Gastroesophageal sphincter (tissue), 4 donors: ENCODE measurements at regions not wholly inside any gene's neighbourhood (a gene's known extent, or its start where the extent isn't known, plus 50 kb on each side); places are given as distances from the start of the nearest gene placed in this dataset.

Source experiments
- ATAC-seq: fragments of 150-250 bp; one replicate; pipeline ENCODE4 v1.9.1; 2016; ENCODE audit warnings: mild to moderate bottlenecking, moderate library complexity
- H3K27ac ChIP-seq, 4 donors: fragments of 200-600 bp; sonication (generic) in 3 of 4; 1 replicate in 3 of 4; 2 replicates in 1 of 4; pipeline ENCODE4 v1.5.1; 2016 to 2019
- H3K27me3 ChIP-seq: fragments of 200-600 bp; sonication (generic); one replicate; pipeline ENCODE4 v1.5.1; 2019
- H3K36me3 ChIP-seq, 2 donors: fragments of 200-600 bp; sonication (generic); one replicate each; pipeline ENCODE4 v1.5.1; 2019; ENCODE audit warnings: control low read depth in 1 of 2
- H3K4me1 ChIP-seq, 3 donors: fragments of 200-600 bp; sonication (generic); 1 replicate in 2 of 3; 2 replicates in 1 of 3; pipeline ENCODE4 v1.5.1; 2016 to 2019; ENCODE audit warnings: control low read depth in 2 of 3
- H3K4me3 ChIP-seq, 2 donors: fragments of 200-600 bp; sonication (generic); one replicate each; pipeline ENCODE4 v1.5.1; 2019; ENCODE audit warnings: mild to moderate bottlenecking in 1 of 2, moderate library complexity in 1 of 2
- H3K9me3 ChIP-seq, 3 donors: fragments of 200-600 bp; sonication (generic); one replicate each; pipeline ENCODE4 v1.5.1; 2017 to 2019; ENCODE audit warnings: control low read depth in 2 of 3
- EP300 ChIP-seq: sonication (generic); formaldehyde crosslinking; IDR thresholded peaks from one replicate; pipeline ENCODE4 v1.6.1; 2017; ENCODE audit warnings: antibody characterized with exemption, mild to moderate bottlenecking
- POLR2A ChIP-seq, 2 donors: fragments of 450-650 bp; IDR thresholded peaks; one replicate each; pipeline ENCODE4 v1.6.1; 2017; ENCODE audit warnings: antibody characterized with exemption in 2 of 2, mild to moderate bottlenecking in 2 of 2, moderate library complexity in 1 of 2
- POLR2AphosphoS5 ChIP-seq: sonication (generic); formaldehyde crosslinking; IDR thresholded peaks from one replicate; pipeline ENCODE4 v1.6.1; 2017; ENCODE audit warnings: antibody characterized with exemption
- WGBS, 2 donors: methylation state at CpG; one replicate each; pipeline ENCODE4 v1.1.5; 2018; ENCODE audit warnings: low coverage in 1 of 2; 5-methylcytosine and 5-hydroxymethylcytosine counted together
- TF ChIP-seq, protein P1 (sequence below), 4 experiments: fragments of 200-600 bp in 2 of 4; fragments of 450-650 bp in 2 of 4; sonication (generic) in 1 of 4; IDR thresholded peaks; one replicate each; pipeline ENCODE4 v1.5.1; 2017 to 2019; ENCODE audit warnings: antibody characterized with exemption in 4 of 4, mild to moderate bottlenecking in 2 of 4, moderate library complexity in 2 of 4

DNA sequence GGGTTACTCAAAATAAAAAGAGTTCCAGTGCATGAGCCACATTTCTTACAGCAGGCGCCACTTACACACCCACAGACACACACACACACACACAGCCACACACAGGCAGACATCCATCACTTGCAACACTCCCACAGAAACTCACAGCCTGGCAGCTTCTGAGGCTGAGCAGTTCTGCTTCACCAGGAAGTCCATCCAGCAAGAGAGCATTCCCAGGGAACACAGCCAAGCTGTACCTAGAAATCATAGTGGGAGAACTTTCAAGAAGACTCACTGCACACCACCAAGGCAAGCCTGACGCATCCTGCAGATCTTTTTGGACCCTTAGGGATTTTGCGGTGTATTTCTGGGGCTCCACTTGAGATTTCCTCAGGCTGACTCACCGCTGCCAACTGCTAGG is 140.9 kb upstream of the WSB1 start:
- TF ChIP-seq POLR2A (IDR thresholded peaks at IDR 0.05) (no peak), POLR2AphosphoS5 (no peak), EP300 (no peak)
- TF ChIP-seq, protein P1, sequence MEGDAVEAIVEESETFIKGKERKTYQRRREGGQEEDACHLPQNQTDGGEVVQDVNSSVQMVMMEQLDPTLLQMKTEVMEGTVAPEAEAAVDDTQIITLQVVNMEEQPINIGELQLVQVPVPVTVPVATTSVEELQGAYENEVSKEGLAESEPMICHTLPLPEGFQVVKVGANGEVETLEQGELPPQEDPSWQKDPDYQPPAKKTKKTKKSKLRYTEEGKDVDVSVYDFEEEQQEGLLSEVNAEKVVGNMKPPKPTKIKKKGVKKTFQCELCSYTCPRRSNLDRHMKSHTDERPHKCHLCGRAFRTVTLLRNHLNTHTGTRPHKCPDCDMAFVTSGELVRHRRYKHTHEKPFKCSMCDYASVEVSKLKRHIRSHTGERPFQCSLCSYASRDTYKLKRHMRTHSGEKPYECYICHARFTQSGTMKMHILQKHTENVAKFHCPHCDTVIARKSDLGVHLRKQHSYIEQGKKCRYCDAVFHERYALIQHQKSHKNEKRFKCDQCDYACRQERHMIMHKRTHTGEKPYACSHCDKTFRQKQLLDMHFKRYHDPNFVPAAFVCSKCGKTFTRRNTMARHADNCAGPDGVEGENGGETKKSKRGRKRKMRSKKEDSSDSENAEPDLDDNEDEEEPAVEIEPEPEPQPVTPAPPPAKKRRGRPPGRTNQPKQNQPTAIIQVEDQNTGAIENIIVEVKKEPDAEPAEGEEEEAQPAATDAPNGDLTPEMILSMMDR (IDR thresholded peaks at IDR 0.05) = no peak
- Histone ChIP-seq H3K9me3 (no peaks in the 10 kb centered on the region), H3K4me3 (no peak overlapping the region), H3K36me3 (no peaks in the 10 kb centered on the region), H3K27me3 (no peaks in the 10 kb centered on the region), H3K27ac (no peak overlapping the region), H3K4me1 (no peaks in the 10 kb centered on the region)
- WGBS, 2 donors = 70 to 100% methylated on average over 2 to 3 of the region's 4 CpGs
- ATAC-seq = no peak

DNA sequence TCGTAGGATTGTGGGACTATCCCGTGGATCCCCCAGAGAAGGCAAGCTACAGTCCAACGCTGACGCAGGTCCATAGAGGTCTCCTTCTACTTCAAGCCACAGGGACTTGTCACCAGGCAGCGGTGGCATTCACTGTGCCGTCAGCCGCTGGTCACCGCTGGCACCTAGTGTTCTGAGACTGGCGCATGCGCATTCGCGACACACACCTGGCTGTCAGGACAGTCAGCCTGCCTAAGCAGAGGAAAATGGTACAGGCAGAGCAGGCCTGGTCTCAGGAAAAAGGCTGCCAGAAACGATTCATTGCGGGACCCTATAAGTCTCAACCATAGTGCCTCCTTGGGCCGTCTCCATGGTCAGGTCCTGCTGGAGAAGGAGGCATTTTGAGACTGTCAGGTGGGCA is 138.0 kb upstream of the WSB1 start:
- no peak for TF ChIP-seq POLR2A (IDR thresholded peaks at IDR 0.05)
- no peak for TF ChIP-seq EP300
- TF ChIP-seq POLR2AphosphoS5 = no peak
- TF ChIP-seq, protein P1 (IDR thresholded peaks at IDR 0.05) = no peak
- ATAC-seq = no peak
- WGBS, 2 donors = 80 to 100% methylated on average over 1 to 9 of the region's 15 CpGs

DNA sequence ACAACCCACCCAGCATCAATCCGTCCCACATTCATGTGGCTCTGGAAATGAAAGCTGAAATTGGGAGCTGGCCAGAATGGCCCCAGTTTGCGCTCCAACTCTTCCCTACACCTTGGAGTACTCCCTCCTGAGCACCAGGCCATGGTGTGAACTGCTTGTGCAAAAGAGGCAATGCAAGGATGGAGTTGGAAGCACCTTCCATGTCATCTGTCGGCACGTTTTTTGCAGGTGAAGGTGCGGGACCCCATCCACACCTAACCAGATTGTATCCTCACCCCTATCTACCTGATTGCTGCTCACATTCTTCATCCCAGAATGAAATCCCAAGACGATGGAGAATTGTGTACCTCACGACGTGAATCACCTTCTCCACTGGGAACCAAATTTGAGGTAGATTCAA is 136.6 kb upstream of the WSB1 start:
- WGBS, 2 donors = 79% methylated on average over 8 of the region's 8 CpGs; no CpG with 5 or more reads in 1 of the 2 donors
- no peaks in the 10 kb centered on the region for H3K9me3 ChIP-seq
- TF ChIP-seq POLR2A (IDR thresholded peaks at IDR 0.05) = no peak
- TF ChIP-seq POLR2AphosphoS5 = no peak
- TF ChIP-seq, protein P1 (IDR thresholded peaks at IDR 0.05) = no peak
- TF ChIP-seq EP300 = no peak

More for the DNA sequence above, 138.0 kb upstream of the WSB1 start:
- Histone ChIP-seq H3K9me3 (no peaks in the 10 kb centered on the region), H3K27me3 (no peaks in the 10 kb centered on the region), H3K4me3 (no peak overlapping the region), H3K36me3 (no peaks in the 10 kb centered on the region), H3K27ac (no peak overlapping the region), H3K4me1 (no peaks in the 10 kb centered on the region)

GRCh38 chr17:27157898-27158297 is 136.0 kb upstream of the WSB1 start:
- no peaks in the 10 kb centered on the region for H3K9me3 ChIP-seq
- no peaks in the 10 kb centered on the region for H3K36me3 ChIP-seq
- no peak for ATAC-seq
- TF ChIP-seq POLR2A (IDR thresholded peaks at IDR 0.05) (no peak), POLR2AphosphoS5 (no peak), EP300 (no peak)
- TF ChIP-seq, protein P1 (IDR thresholded peaks at IDR 0.05) = no peak
- no peaks in the 10 kb centered on the region for H3K27me3 ChIP-seq
- no peaks in the 10 kb centered on the region for H3K4me1 ChIP-seq
- H3K27ac ChIP-seq = no peak overlapping the region
- no peak overlapping the region for H3K4me3 ChIP-seq
- WGBS, 2 donors = 95% methylated on average over 6 of the region's 10 CpGs; no CpG with 5 or more reads in 1 of the 2 donors

More for the DNA sequence above, 136.6 kb upstream of the WSB1 start:
- Histone ChIP-seq H3K27me3 (no peaks in the 10 kb centered on the region), H3K36me3 (no peaks in the 10 kb centered on the region), H3K27ac (no peak overlapping the region), H3K4me1 (no peaks in the 10 kb centered on the region), H3K4me3 (no peak overlapping the region)
- ATAC-seq = no peak

GRCh38 chr17:27158382-27158781 is 135.5 kb upstream of the WSB1 start:
- H3K9me3 ChIP-seq = no peaks in the 10 kb centered on the region
- no CpG with 5 or more reads among the region's 18 CpGs for WGBS, 2 donors
- no peak overlapping the region for H3K4me3 ChIP-seq
- no peaks in the 10 kb centered on the region for H3K4me1 ChIP-seq
- ATAC-seq = no peak
- TF ChIP-seq, protein P1 (IDR thresholded peaks at IDR 0.05) = no peak
- TF ChIP-seq POLR2AphosphoS5 (no peak), POLR2A (IDR thresholded peaks at IDR 0.05) (no peak), EP300 (no peak)
- no peak overlapping the region for H3K27ac ChIP-seq
- no peaks in the 10 kb centered on the region for H3K27me3 ChIP-seq
- H3K36me3 ChIP-seq = no peaks in the 10 kb centered on the region
